Astrocyte (in vitro differentiated cells and primary cell): ENCODE measurements at regions not wholly inside any gene's neighbourhood (a gene's known extent, or its start where the extent isn't known, plus 50 kb on each side); places are given as distances from the start of the nearest gene placed in this dataset.

ENCODE experiments used
- DNase-seq: peaks from one replicate; pipeline ENCODE4 v3.0.0-alpha.2; 2010; ENCODE audit warnings: low read depth
- FAIRE-seq: peaks from 2 replicates; lab custom pipeline; 2011; peaks lifted over from hg19 to GRCh38; lab: Jason Lieb, UNC
- H2AFZ ChIP-seq: 2 replicates; pipeline ENCODE4 v1.6.0; 2012; ENCODE audit warnings: low read depth, low read length, inconsistent platforms
- H3K27ac ChIP-seq: 2 replicates; pipeline ENCODE4 v1.5.1; 2011; ENCODE audit warnings: low read depth, low read length, inconsistent platforms
- H3K27me3 ChIP-seq: 2 replicates; pipeline ENCODE4 v1.6.0; 2011; ENCODE audit warnings: low read length, inconsistent platforms; ENCODE audit not compliant: insufficient read depth
- H3K36me3 ChIP-seq: 2 replicates; pipeline ENCODE4 v1.5.1; 2011; ENCODE audit warnings: low read length, inconsistent platforms; ENCODE audit not compliant: insufficient read depth
- H3K4me1 ChIP-seq: 2 replicates; pipeline ENCODE4 v1.5.1; 2011; ENCODE audit warnings: low read length, inconsistent platforms; ENCODE audit not compliant: insufficient read depth
- H3K4me2 ChIP-seq: 2 replicates; pipeline ENCODE4 v1.6.0; 2012; ENCODE audit warnings: low read length, inconsistent platforms
- H3K4me3 ChIP-seq: 2 replicates; pipeline ENCODE4 v1.5.1; 2011; ENCODE audit warnings: low read depth, mild to moderate bottlenecking, low read length, inconsistent platforms; ENCODE audit not compliant: insufficient read depth
- H3K79me2 ChIP-seq: 2 replicates; pipeline ENCODE4 v1.6.0; 2012; ENCODE audit warnings: mild to moderate bottlenecking, low read length, inconsistent platforms; ENCODE audit not compliant: insufficient read depth
- H3K9ac ChIP-seq: 2 replicates; pipeline ENCODE4 v1.6.0; 2012; ENCODE audit warnings: mild to moderate bottlenecking, low read length, inconsistent platforms
- H3K9me3 ChIP-seq: 2 replicates; pipeline ENCODE4 v1.5.1; 2012; ENCODE audit warnings: low read depth, mild to moderate bottlenecking, low read length, inconsistent platforms; ENCODE audit not compliant: insufficient read depth
- H4K20me1 ChIP-seq: 2 replicates; pipeline ENCODE4 v1.6.0; 2012; ENCODE audit warnings: low read length, inconsistent platforms; ENCODE audit not compliant: insufficient read depth
- H3K27ac Mint-ChIP-seq: one replicate; pipeline ENCODE4 v1.8.0; 2021; ENCODE audit warnings: mild to moderate bottlenecking, mixed read lengths; ENCODE audit not compliant: unreplicated experiment
- H3K27me3 Mint-ChIP-seq: one replicate; pipeline ENCODE4 v1.8.0; 2021; ENCODE audit warnings: low read depth, mixed read lengths; ENCODE audit not compliant: unreplicated experiment
- H3K36me3 Mint-ChIP-seq: one replicate; pipeline ENCODE4 v1.8.0; 2021; ENCODE audit warnings: low read depth, mixed read lengths; ENCODE audit not compliant: unreplicated experiment
- H3K4me1 Mint-ChIP-seq: one replicate; pipeline ENCODE4 v1.8.0; 2021; ENCODE audit warnings: low read depth, mixed read lengths; ENCODE audit not compliant: unreplicated experiment
- H3K4me3 Mint-ChIP-seq: one replicate; pipeline ENCODE4 v1.8.0; 2021; ENCODE audit warnings: mild to moderate bottlenecking, moderate library complexity, mixed read lengths; ENCODE audit not compliant: unreplicated experiment
- H3K9me3 Mint-ChIP-seq: one replicate; pipeline ENCODE4 v1.8.0; 2021; ENCODE audit warnings: mild to moderate bottlenecking, mixed read lengths; ENCODE audit not compliant: unreplicated experiment
- CTCF ChIP-seq: IDR thresholded peaks from 2 replicates; pipeline ENCODE4 v1.5.1; 2011; ENCODE audit warnings: low read depth, mild to moderate bottlenecking, inconsistent platforms, low read length, moderate library complexity; ENCODE audit not compliant: insufficient read depth
- EZH2 ChIP-seq: IDR thresholded peaks from 2 replicates; pipeline ENCODE4 v1.6.1; 2012; ENCODE audit warnings: mild to moderate bottlenecking, low read length, inconsistent platforms; ENCODE audit not compliant: insufficient read depth

- Histone ChIP-seq H3K9ac (no peak overlapping the region), H4K20me1 (no peaks in the 10 kb centered on the region), H3K27ac (no peak overlapping the region), H2AFZ (no peak overlapping the region), H3K79me2 (no peaks in the 10 kb centered on the region), H3K27me3 (no peaks in the 10 kb centered on the region), H3K4me1 (peaks cover 8% of the 10 kb centered on the region), H3K4me2 (no peak overlapping the region), H3K9me3 (no peaks in the 10 kb centered on the region), H3K36me3 (no peaks in the 10 kb centered on the region), H3K4me3 (no peak overlapping the region)
- Mint-ChIP-seq H3K36me3 (no peaks in the 10 kb centered on the region), H3K27me3 (no peaks in the 10 kb centered on the region), H3K9me3 (no peaks in the 10 kb centered on the region), H3K4me3 (no peak overlapping the region), H3K27ac (no peak overlapping the region), H3K4me1 (peaks cover 3% of the 10 kb centered on the region)
- DNase-seq (no peak), FAIRE-seq (no peak)
- no peak for TF ChIP-seq EZH2
- no peak for TF ChIP-seq CTCF
These were observed 110.6 kb downstream of the DIO2 start for GRCh38 chr14:80100681-80101080.

DNA sequence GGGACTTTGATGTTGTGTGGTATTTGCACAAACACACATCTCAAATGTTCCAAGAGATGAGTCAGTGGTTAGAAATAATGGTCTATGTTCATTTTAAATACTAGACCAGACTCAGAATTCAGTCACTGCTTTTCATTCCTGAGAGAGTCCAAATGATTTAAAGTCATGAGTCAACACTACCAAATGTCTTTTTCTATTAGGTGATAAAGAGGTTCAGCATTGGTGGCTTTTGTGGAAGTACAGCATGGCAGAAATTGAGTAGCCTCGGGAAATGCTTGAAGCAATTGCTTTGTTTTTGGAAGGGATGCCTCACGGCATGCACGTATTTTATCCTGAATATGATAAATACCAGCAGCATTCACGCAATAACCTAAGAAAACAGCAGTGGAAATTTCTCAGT is 115.7 kb downstream of the DIO2 start:
- H4K20me1 ChIP-seq, result no peaks in the 10 kb centered on the region
- peak; percentile 34 for FAIRE-seq
- no peaks in the 10 kb centered on the region for H3K27me3 Mint-ChIP-seq
- no peak overlapping the region for H2AFZ ChIP-seq
- no peaks in the 10 kb centered on the region for H3K79me2 ChIP-seq
- peak overlapping the region; percentile 26 for H3K27ac Mint-ChIP-seq
- H3K4me2 ChIP-seq, result peak overlapping the region; percentile 36
- no peak overlapping the region for H3K4me3 ChIP-seq
- no peaks in the 10 kb centered on the region for H3K36me3 Mint-ChIP-seq
- TF ChIP-seq EZH2 (no peak), CTCF (no peak)
- H3K4me3 Mint-ChIP-seq, result no peak overlapping the region
- no peak overlapping the region for H3K9ac ChIP-seq
- H3K9me3 Mint-ChIP-seq, result no peaks in the 10 kb centered on the region
- DNase-seq, result peak; percentile 95
- H3K4me1 Mint-ChIP-seq, result peaks cover 7% of the 10 kb centered on the region
- no peaks in the 10 kb centered on the region for H3K9me3 ChIP-seq
- H3K4me1 ChIP-seq, result peaks cover 8% of the 10 kb centered on the region
- H3K27ac ChIP-seq, result peak overlapping the region; percentile 63
- no peaks in the 10 kb centered on the region for H3K36me3 ChIP-seq
- no peaks in the 10 kb centered on the region for H3K27me3 ChIP-seq

GRCh38 chr14:80087411-80087810 is 123.9 kb downstream of the DIO2 start:
- no peaks in the 10 kb centered on the region for H3K27me3 Mint-ChIP-seq
- H2AFZ ChIP-seq, result no peak overlapping the region
- no peaks in the 10 kb centered on the region for H3K79me2 ChIP-seq
- no peaks in the 10 kb centered on the region for H3K36me3 Mint-ChIP-seq
- H3K4me1 Mint-ChIP-seq, result no peaks in the 10 kb centered on the region
- no peaks in the 10 kb centered on the region for H3K4me1 ChIP-seq
- H4K20me1 ChIP-seq, result no peaks in the 10 kb centered on the region
- FAIRE-seq, result no peak
- H3K9me3 ChIP-seq, result no peaks in the 10 kb centered on the region
- no peak overlapping the region for H3K4me3 Mint-ChIP-seq
- H3K36me3 ChIP-seq, result no peaks in the 10 kb centered on the region
- H3K4me3 ChIP-seq, result no peak overlapping the region
- no peak overlapping the region for H3K9ac ChIP-seq
- no peak overlapping the region for H3K4me2 ChIP-seq
- no peaks in the 10 kb centered on the region for H3K27me3 ChIP-seq
- no peak for DNase-seq
- H3K27ac Mint-ChIP-seq, result no peak overlapping the region
- H3K27ac ChIP-seq, result no peak overlapping the region
- no peak for TF ChIP-seq EZH2
- no peak for TF ChIP-seq CTCF
- H3K9me3 Mint-ChIP-seq, result no peaks in the 10 kb centered on the region
